ENCODE measurements at regions not wholly inside any gene's neighbourhood (a gene's known extent, or its start where the extent isn't known, plus 50 kb on each side); places are given as distances from the start of the nearest gene placed in this dataset.

GRCh38 chr7:21135437-21135836 lies 292.4 kb upstream of the SP4 start:
- no peaks in the 10 kb centered on the region for H3K79me2 ChIP-seq
- H3K27ac ChIP-seq = no peak overlapping the region
- no peaks in the 10 kb centered on the region for H3K9me2 ChIP-seq (replicated peaks; ENCODE audit: insufficient read depth)
- H3K9me3 ChIP-seq (ENCODE audit: low read depth) = no peaks in the 10 kb centered on the region
- TF ChIP-seq EZH2 (IDR thresholded peaks at IDR 0.05; ENCODE audit: borderline replicate concordance) = no peak
- 71% methylated on average over 2 of the region's 2 CpGs for WGBS (ENCODE audit: low lambda C conversion rate, missing lambda C conversion rate)
- H3K27me3 ChIP-seq = no peaks in the 10 kb centered on the region
- no peak overlapping the region for H3K4me2 ChIP-seq
- no peak overlapping the region for H2AFZ ChIP-seq
- no peaks in the 10 kb centered on the region for H3K36me3 ChIP-seq (replicated peaks; ENCODE audit: insufficient read depth, low read depth)
- H3K4me1 ChIP-seq (ENCODE audit: insufficient read depth) = no peaks in the 10 kb centered on the region
- no peaks in the 10 kb centered on the region for H4K20me1 ChIP-seq (ENCODE audit: insufficient read depth, poor library complexity, severe bottlenecking)
- peak; percentile 8 for DNase-seq (ENCODE audit: low spot score)
- H3K4me3 ChIP-seq = no peak overlapping the region

- H3K27ac ChIP-seq = no peak overlapping the region
- 89% methylated on average over 3 of the region's 3 CpGs for whole genome bisulfite sequencing (ENCODE audit: low lambda C conversion rate, missing lambda C conversion rate)
Observed at GRCh38 chr7:21137640-21138039, 290.2 kb upstream of the SP4 start.

GRCh38 chr7:21140622-21141021 lies 287.3 kb upstream of the SP4 start:
- TF ChIP-seq CTCF (IDR thresholded peaks at IDR 0.05; ENCODE audit: poor library complexity) (no peak), EZH2phosphoT487 (IDR thresholded peaks at IDR 0.05; ENCODE audit: low read depth, severe bottlenecking, unreplicated experiment) (no peak), EZH2 (IDR thresholded peaks at IDR 0.05; ENCODE audit: borderline replicate concordance) (no peak)
- DNase-seq (ENCODE audit: low spot score) = no peak
- Histone ChIP-seq H3K36me3 (replicated peaks; ENCODE audit: insufficient read depth, low read depth) (no peaks in the 10 kb centered on the region), H3K4me2 (no peak overlapping the region), H3K27me3 (no peaks in the 10 kb centered on the region), H3K9me3 (ENCODE audit: low read depth) (no peaks in the 10 kb centered on the region), H3K27ac (no peak overlapping the region), H3K4me3 (no peak overlapping the region), H4K20me1 (ENCODE audit: insufficient read depth, poor library complexity, severe bottlenecking) (no peaks in the 10 kb centered on the region), H3K79me2 (no peaks in the 10 kb centered on the region), H3K4me1 (ENCODE audit: insufficient read depth) (no peaks in the 10 kb centered on the region), H2AFZ (no peak overlapping the region), H3K9me2 (replicated peaks; ENCODE audit: insufficient read depth) (no peaks in the 10 kb centered on the region)
- 91% methylated on average over 3 of the region's 3 CpGs for WGBS (ENCODE audit: low lambda C conversion rate, missing lambda C conversion rate)

More at GRCh38 chr7:21137640-21138039, 290.2 kb upstream of the SP4 start:
- no peak overlapping the region for H2AFZ ChIP-seq
- H3K27me3 ChIP-seq = no peaks in the 10 kb centered on the region
- H3K9me2 ChIP-seq (replicated peaks; ENCODE audit: insufficient read depth) = no peaks in the 10 kb centered on the region
- no peaks in the 10 kb centered on the region for H3K4me1 ChIP-seq (ENCODE audit: insufficient read depth)
- no peak overlapping the region for H3K4me3 ChIP-seq
- no peak for DNase-seq (ENCODE audit: low spot score)
- no peak for TF ChIP-seq EZH2 (IDR thresholded peaks at IDR 0.05; ENCODE audit: borderline replicate concordance)
- TF ChIP-seq CTCF (IDR thresholded peaks at IDR 0.05; ENCODE audit: poor library complexity) = no peak
- TF ChIP-seq EZH2phosphoT487 (IDR thresholded peaks at IDR 0.05; ENCODE audit: low read depth, severe bottlenecking, unreplicated experiment) = no peak
- H4K20me1 ChIP-seq (ENCODE audit: insufficient read depth, poor library complexity, severe bottlenecking) = no peaks in the 10 kb centered on the region
- H3K36me3 ChIP-seq (replicated peaks; ENCODE audit: insufficient read depth, low read depth) = no peaks in the 10 kb centered on the region
- H3K79me2 ChIP-seq = no peaks in the 10 kb centered on the region
- no peak overlapping the region for H3K4me2 ChIP-seq
- H3K9me3 ChIP-seq (ENCODE audit: low read depth) = no peaks in the 10 kb centered on the region

GRCh38 chr7:21141476-21141875 lies 286.4 kb upstream of the SP4 start:
- Histone ChIP-seq H3K79me2 (no peaks in the 10 kb centered on the region), H3K4me1 (ENCODE audit: insufficient read depth) (no peaks in the 10 kb centered on the region), H3K9me2 (replicated peaks; ENCODE audit: insufficient read depth) (no peaks in the 10 kb centered on the region), H3K27ac (no peak overlapping the region), H3K36me3 (replicated peaks; ENCODE audit: insufficient read depth, low read depth) (no peaks in the 10 kb centered on the region), H3K27me3 (no peaks in the 10 kb centered on the region), H3K4me3 (no peak overlapping the region), H4K20me1 (ENCODE audit: insufficient read depth, poor library complexity, severe bottlenecking) (no peaks in the 10 kb centered on the region), H2AFZ (no peak overlapping the region), H3K9me3 (ENCODE audit: low read depth) (no peaks in the 10 kb centered on the region), H3K4me2 (no peak overlapping the region)
- DNase-seq (ENCODE audit: low spot score) = no peak
- no peak for TF ChIP-seq CTCF (IDR thresholded peaks at IDR 0.05; ENCODE audit: poor library complexity)
- 44% methylated on average over 3 of the region's 3 CpGs for WGBS (ENCODE audit: low lambda C conversion rate, missing lambda C conversion rate)
